GM04504 (cell line): ENCODE measurements at regions not wholly inside any gene's neighbourhood (a gene's known extent, or its start where the extent isn't known, plus 50 kb on each side); places are given as distances from the start of the nearest gene placed in this dataset.
"Not testable (repeated sequence)": the region's sequence is repeated elsewhere in the genome, so short reads cannot be mapped to it uniquely, and the experiment has no call there.

Source experiments
- DNase-seq: peaks from one replicate; pipeline ENCODE4 v3.0.0-alpha.2; 2012; ENCODE audit warnings: low read depth

DNA sequence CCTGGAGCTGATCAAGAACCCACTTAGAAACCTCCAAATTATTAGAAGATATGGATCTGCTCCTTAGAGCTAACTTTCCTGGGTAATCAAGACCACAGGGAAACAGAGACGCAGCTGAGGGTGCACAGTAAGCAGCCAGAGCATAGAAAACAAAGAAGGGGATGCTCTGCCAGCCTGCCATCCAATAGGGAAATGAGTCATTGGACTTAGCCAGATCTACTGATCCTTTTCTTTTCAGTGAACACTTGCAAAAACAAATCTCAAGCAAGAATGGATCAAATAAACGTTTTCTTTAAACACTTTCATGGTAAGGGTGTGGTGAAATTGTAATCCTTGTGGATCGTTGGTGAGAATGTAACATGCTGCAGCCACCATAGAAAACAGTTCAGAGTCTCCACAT is 474.0 kb downstream of the LTN1 start:
- no peak for DNase-seq

DNA sequence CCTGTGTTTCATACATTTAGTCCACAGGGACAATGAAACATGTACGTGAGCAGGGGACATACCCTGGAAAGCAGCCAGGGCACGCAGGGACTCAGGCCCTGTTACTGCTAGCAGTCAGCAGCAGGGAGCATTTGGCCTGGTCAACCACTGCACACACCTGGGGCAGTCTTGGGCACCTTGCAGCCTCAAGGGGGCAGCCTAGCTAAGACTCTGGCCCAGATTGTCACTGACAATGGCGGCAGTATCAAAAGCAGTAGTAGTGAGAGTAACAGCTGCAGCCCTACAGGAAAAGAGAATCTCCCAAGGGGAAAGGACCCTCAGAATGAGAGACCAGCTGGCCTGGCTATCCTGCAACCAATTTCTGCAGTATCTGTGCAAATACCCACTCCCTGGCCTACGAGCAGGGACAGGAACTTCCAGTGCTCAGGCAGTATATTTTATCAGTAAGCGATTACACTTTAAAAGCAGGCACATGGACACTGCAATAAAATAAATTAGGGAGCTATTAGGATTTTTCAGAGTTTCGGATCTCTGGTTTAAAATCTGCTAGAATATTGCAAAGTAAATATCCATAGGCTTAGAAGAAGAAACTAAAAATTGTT is 475.6 kb downstream of the LTN1 start:
- DNase-seq = no peak

DNA sequence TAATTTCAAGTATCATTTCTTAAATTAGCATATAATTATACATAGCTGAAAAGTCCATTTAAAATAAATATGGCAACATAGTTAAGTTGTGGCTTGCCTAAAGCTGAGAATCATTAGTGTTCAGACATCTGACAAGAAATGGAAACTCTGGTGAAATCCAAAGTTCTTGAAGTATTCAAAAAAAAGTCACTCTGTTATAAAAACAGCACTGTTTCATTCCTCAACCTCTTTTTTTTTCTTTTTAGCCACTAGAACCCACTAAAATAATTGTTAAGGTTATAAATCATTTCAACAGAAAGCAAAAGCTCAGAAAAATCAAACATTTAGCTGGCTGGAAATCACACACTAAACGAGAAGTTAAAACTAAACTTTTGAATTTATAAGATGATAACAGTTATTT is 476.7 kb downstream of the LTN1 start:
- DNase-seq = no peak

DNA sequence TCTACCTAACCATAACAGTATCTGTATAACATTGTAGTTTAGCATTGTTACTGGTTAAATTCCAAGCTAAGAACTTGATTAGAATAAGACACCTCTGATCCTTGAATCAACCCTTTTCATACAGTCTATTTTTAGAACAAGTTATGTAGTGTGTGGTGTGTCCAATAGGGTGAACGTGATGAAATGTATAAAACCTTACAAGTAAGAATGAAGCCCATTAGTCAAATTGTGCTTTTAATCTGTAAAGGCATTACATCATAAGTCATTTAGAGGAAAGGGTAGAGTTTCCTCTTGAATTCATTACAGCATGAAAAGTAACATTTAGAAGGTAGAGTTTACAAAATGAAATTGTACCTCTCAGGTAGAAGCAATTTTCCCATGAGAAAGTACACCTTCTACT is 479.2 kb downstream of the LTN1 start:
- no peak for DNase-seq

DNA sequence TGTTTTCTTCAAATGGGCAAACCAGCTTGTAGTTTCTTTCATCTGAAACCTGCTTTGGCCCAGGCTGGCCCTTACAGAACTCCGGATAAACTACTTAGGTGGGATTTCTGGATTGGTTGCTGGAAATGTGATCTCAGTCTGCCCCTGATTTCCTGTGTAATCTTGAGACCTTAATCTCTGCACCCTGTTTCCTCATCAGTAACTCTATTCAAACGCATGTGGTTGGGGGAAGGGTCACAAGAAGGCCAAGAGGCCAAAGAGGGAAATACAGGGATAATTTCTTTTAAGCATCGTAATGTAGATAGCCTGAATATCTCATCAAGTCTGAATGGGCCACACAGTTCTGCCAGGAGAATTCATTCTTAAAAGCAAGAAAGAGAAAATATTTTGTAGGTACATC is 483.6 kb downstream of the LTN1 start:
- DNase-seq = no peak

DNA sequence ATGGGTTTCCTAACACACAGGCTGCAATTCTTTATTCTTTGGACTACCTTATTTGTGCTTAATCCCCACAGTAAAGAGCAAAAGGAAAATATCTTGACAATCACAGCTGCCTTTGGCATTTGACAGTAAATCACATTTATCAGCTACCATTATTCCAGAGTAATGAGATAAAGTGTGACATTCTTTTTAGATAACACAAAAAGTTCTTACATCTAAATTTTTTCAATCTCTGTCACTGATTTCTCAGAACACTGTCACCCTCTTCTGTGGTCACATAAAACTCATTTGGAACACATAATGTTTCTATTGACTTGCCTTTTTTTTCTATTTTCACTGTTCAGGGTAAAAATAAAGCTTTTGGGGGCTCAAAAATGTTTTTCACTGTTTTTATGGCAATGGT is 484.6 kb downstream of the LTN1 start:
- DNase-seq = no peak

DNA sequence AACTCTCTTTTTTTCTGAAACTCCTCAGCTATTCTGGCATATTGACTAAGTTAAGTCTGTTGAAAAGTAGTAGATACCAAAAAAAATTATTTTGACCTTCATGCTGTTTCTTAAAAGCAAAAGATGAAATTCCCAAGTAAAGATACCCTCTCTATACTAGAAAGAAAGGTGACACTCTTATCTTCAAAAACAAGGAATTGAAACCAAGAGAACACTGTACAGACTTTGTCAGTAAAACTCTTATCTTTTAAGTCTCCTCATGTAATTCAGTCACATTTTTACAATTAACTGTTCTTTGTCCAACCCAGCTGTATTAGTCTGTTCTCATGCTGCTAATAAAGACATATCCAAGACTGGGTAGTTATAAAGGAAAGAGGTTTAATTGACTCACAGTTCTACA is 496.2 kb downstream of the LTN1 start:
- no peak for DNase-seq

DNA sequence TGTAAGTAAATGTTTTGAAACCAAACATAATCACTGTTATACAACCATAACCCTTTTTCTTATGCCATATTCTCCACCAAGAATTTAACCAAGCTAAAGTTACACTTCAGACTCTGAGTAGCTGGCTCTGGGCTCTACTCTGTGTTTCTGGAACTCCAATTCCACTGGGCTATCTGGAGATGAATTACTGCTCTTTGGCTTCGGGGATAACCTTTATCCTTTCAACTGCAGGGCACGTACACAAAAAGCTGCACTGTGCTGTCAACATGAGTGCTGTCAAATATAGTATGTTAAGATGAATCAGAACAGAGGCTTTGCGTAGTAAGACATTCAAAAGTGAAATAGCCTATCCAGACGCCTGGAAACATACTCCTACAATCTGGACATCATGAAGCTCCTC is 500.6 kb downstream of the LTN1 start:
- no peak for DNase-seq

DNA sequence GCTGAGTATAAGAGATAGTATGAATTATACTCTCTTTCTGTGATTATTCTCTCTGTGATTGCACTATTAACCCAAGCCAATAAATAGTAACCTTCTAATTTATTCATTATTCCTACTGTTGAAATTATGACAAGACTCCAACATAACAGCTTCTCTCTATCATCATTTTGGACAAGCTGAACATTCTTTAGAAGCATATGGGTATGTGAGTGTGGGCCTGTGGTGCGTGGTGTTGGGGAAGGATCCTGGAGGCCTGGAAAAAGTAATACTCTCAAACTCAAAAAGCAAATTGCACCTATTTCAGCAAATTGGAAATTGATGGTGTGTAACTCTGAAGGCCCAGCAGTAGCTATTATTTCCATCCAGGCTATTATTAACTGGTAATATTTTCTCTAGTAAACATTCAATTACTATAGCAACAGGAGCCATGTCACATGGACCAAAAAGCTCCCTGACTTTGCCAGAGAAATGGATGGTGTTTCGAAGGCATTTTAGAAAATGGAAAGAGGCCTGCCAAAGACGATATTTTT is 502.8 kb downstream of the LTN1 start:
- DNase-seq = no peak

DNA sequence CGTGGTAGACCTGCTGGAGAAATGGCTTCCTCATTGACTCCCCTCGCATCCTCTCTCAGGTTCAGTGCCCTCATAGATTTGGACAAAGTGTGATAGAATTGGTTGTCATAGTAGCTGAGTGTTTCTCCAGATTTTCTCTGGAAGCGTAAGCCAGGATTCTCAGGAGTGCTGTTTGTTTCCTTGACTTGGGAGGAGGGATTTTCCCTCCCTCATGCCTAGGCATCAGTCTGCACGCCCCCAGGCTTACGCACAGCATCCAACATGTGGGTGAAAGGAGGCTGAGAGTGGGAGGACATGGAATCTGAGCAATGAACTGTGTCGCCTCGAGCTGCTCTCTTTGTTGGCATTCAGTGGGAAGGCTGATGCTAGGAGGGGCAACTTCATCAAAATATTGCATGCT is 503.5 kb downstream of the LTN1 start:
- DNase-seq = no peak

DNA sequence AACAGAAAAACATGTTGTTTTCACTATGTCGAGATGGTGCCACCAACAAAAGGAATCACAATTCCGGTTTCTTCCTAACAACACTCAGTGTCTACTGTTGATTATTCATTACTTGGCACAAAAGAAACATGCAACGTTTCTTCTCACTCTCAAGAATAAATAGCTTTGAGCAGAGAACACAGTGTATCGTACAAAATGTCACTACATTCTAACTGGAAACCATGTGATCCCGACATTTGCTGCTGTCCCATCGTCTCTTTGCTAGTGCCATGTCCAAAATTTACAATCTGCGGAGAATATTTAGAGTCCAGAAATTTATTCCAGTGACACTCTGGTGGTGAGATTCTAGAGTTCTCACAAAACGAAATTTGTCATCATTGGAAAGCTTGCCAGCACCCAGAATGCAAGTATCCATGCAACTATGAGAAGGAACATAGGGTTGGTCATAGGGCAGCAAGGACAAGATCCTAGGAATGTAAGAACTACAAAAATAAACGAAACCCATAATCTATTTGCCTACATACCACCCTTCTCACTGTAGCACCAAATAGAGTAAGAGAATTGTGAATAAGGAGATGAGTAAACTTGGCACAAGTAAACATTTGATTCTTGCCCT is 505.1 kb downstream of the LTN1 start:
- DNase-seq = no peak

DNA sequence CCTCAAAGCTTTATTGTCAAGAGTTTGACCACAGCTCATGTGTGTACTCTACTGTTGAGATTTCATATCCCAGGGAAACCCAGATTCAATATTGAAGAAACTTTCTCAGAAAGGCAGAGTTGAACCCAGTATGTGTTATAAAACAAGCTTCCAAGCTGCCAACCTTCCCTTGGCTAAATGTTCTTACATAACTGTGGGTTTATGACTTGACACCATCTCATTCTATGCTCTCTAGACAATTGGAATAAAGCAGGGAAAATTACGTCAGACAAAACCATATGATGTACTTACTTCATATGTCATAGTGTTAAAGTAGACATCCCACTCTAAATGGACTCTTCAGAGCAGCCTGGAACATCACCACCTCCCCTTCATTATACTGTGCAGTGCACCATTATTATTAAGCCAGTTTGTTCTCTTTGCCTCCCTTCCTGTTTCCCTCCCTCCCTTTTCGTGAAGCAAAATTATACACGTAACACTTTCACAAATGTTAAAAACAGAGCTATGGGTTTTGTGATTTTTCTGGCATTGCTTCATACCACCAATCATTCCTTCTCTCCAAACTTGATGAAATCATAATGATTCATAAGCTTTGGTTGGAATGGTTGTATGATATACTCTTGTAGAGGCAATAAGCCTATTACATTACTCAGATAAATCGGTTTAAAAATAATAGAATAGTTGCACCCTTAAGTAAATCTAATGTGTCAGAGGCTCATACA is 507.2 kb downstream of the LTN1 start:
- DNase-seq = peak; percentile 35

DNA sequence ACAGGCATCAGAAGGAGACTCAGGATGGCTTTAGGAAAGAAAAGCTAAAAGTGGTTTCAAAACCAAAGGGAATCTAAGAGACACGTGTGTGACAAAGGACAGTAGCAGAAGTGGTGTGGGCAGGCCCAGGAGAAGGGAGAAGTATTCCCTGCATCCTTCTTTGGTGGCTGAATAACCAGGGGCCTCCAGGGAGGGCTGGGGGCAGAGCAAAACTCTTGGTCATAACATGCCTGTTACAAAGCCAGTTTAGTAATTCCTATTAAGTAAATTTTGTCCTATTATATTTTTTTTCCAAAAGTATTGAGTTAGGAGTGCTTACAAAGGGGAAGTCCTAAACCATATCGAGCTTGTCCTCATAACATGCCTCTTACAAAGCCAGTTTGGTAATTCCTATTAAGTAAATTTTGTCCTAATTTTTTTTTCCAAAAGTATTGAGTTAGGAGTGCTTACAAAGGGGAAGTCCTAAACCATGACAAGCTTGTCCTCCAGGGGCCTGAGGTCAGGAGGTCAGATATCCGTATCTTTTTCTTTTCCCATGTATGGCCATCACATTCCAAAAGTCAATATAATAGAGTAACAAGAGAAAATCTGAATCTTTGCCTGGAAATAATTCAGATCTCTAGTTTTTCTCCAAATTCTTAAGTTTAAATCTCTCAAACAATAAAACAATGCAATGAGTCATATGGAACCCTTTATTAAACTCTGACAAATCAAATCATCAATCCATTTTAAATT is 509.2 kb downstream of the LTN1 start:
- DNase-seq = no peak

DNA sequence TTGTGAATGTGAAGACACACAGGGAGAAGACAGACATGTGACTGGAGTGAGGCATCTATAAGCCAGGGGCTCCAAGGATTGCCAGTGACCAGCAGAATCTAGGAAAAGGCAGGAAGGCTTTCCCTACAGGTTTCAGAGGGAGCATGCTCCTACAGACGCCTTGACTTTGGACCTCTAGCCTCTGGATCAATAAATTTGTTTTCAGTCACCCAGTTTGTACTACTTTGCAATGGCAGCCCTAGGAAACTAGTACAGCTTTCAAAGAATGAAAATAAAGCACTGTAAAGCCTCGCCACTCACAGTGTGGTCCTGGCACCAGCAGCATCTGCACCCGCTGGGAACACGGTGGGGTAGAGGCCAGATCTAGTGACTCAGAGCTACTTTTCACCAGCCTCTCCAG is 510.0 kb downstream of the LTN1 start:
- DNase-seq = no peak

DNA sequence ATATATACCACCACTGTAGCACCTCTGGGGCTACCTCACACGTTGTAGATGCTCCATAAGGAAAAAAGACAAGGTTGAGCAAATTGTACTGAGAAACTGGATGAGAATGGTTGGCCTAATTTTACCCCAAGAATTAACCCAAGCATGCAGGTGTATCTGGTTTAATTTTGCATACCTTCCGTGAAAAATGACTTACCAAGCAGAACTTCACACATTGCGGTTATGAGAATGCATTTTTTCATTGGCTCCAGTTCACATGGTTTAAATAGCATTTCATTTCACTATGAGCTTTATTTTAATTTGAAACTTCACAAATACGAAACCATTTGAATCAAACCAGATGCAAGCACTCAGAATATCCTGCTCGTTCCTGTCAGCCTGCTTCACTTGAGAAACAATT is 512.2 kb downstream of the LTN1 start:
- DNase-seq = no peak

DNA sequence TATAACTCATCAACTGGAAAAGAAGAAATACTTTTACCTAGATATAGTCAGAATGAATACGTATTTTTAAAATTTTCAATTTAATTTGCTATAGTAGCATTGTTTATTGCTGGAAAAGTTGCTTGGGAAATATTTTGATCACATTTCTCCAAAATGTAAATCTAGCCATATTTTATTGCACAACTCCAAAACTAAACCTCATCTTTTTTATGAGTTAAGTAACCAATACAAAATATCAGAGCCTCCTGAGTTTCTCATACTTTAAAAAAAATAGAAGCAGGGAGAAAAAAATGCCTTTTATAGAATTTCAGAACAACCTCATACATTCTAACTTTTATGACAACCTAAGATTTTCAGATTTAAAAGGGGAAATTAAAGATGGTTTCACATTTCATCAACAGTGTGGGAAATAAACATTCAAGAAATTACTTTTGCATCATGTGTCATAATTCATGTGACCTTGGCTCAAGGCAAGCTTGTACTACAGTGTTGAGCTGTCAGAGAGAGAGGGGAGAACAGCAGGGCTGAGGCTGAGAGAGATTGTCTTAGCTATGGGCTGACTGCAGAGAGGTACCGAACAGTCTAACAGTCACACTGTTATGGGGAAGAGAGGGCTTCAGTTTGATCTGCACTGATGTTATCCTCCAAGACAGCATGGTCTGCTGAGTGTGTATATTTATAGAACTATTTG is 519.0 kb downstream of the LTN1 start:
- DNase-seq = no peak

DNA sequence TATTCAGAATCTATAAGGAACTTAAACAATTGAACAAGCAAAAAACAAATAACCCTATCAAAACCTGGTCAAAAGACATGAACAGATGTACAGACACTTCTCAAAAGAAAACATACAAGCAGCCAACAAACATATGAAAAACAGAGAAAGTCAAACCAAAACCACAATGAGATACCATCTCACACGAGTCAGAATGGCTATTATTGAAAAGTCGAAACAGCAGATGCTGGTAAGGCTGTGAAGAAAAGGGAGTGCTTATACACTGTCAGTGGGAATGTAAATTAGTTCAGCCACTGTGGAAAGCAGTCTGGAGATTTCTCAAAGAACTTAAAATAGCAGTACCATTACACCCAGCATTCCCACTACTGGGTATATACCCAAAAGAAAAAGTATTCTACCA is 520.1 kb downstream of the LTN1 start:
- not testable (repeated sequence) for DNase-seq

DNA sequence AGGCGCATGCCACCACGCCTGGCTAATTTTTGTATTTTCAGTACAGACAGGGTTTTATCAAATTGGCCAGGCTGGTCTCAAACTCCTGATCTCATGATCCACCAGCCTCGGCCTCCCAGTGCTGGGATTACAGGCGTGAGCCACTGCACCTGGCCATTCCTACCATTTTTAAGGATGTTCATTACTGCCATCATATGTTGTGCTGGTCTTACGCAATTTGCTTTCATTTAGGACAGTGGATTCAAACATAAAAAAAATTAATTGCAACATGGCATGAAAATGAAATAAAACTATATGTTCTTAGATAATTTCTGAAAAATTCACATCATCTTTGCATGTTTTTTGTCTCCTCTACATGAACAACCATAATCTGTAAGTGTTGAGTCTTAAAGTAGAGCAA is 527.7 kb downstream of the LTN1 start:
- DNase-seq = no peak

DNA sequence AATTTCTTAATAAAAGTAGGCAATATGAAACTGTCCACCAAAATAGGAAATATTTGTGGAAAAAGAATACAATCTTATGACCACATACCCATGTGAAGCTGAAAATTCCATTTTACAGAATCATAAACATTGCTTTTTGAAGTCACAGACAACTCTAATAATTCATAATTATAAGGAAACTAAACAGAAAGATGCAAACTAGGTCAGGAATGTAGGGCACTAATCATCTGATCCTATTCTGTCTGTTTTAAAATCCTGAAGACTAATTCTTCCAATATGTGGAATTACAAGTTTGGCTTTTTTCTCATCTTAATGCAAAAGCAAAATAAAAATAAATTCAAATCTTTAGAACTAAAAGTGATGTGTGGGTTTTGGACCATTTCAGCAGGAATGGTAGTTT is 528.6 kb downstream of the LTN1 start:
- DNase-seq = no peak

DNA sequence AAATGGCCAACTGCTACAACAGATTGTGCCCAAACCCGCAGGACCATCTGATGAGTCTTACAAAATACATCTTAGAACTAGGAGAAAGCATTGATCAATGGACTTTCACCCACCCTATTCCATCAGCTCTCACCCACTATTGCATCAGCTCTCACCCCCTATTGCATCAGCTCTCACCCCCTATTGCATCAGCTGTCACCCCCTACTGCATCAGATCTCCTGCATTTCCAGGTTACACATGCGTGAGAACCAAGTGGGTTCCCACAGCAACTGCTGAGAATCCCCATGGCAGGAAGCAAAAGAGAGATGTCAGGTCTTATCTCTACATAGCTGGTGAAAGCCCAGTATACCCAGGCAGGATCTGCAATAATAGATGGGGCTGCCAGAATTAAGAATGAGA is 533.5 kb downstream of the LTN1 start:
- no peak for DNase-seq

DNA sequence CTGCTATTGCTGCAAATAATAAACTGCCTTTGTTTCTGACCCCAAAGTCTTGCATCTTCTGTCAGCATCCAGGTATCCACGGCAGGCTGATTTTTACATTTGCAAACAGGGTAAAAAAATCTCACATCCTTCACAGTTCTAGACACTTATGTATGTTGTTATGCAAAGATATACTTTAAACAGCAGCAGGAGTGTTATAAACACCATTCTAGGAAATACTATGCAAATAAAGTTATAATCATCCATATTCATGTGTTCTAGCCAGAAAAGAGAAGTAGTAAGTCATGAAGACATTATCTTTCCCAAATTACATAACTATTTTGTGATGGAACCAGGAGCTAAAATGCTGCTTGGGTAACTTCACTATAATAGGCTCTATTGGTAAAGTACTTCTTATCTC is 534.2 kb downstream of the LTN1 start:
- DNase-seq = no peak

DNA sequence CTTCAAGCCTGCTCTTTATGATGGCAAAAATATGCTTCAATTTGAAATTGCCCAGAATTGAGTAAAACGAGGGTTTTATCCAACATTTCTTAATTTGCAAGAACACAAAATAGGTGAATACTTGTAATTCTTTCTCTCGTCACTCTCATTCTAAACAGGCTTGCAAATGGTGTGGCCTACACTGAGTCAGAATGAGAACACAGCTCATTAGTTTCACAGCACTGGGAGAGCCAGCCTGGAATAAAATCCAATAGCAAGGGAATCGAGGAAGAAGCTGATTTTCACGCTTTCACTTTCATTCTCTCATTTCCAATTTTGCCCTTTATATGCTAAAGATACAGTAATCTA is 537.5 kb downstream of the LTN1 start:
- no peak for DNase-seq
